Fibroblast of villous mesenchyme (primary cell): ENCODE measurements at regions not wholly inside any gene's neighbourhood (a gene's known extent, or its start where the extent isn't known, plus 50 kb on each side); places are given as distances from the start of the nearest gene placed in this dataset.

Experiments
- DNase-seq: peaks from one replicate; pipeline ENCODE4 v3.0.0-alpha.2; 2010; ENCODE audit warnings: low read depth
- H3K4me3 ChIP-seq: 2 replicates; pipeline ENCODE4 v1.5.1; 2011; ENCODE audit warnings: low read depth, mild to moderate bottlenecking, low read length
- TF ChIP-seq, protein P1 (sequence below): IDR thresholded peaks from 2 replicates; pipeline ENCODE4 v1.5.1; 2012; ENCODE audit warnings: low read depth, mild to moderate bottlenecking, low read length; ENCODE audit not compliant: insufficient read depth

DNA sequence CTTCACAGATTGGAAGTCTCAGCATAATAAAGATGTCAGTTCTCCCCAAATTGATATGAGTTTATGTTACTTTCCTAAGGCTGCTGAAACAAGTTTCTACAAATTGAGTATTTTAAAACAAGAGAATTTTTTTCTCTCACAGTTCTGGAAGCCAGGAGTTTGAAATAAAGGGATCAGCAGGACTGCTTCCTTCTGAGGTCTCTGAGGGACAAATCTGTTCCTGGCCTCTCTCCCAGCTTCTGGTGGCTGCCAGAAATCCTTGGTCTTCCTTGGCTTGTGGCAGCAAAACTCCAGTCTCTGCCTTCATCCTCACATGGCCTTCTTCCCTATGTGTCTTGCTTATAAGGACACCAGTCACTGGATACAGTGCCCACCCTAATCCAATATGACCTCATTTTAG lies 136.1 kb downstream of the TFAP2A start:
- TF ChIP-seq, protein P1, sequence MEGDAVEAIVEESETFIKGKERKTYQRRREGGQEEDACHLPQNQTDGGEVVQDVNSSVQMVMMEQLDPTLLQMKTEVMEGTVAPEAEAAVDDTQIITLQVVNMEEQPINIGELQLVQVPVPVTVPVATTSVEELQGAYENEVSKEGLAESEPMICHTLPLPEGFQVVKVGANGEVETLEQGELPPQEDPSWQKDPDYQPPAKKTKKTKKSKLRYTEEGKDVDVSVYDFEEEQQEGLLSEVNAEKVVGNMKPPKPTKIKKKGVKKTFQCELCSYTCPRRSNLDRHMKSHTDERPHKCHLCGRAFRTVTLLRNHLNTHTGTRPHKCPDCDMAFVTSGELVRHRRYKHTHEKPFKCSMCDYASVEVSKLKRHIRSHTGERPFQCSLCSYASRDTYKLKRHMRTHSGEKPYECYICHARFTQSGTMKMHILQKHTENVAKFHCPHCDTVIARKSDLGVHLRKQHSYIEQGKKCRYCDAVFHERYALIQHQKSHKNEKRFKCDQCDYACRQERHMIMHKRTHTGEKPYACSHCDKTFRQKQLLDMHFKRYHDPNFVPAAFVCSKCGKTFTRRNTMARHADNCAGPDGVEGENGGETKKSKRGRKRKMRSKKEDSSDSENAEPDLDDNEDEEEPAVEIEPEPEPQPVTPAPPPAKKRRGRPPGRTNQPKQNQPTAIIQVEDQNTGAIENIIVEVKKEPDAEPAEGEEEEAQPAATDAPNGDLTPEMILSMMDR, result no peak
- no peak overlapping the region for H3K4me3 ChIP-seq
- no peak for DNase-seq

DNA sequence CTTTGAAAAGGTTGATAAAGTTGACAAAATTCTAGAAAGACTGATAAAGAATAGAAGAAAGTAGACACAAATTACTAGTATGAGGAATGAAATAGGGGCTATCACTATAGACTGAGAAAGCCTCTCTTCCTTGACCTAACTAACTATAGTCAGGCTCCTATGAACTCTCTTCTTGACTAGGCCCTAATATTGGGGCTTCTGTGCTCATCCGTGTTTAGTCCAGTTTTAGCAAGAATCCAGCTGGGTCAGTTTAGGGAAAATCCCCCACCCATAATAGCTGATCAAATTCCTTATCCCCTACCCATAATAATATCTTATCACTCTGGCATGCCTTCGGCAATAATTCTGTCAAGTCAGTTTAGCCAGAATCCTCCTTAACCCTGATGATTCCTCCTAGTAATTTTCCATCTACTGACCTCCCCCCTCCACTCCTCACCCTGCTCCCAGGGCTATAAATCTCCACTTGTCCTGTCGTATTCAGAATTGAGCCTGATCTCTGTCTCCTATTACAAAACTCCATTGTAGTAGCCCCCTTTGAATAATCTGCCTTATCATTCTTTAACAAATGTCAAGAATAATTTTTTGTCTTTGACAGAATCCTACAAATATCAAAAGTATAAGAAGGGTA lies 138.1 kb downstream of the TFAP2A start:
- TF ChIP-seq, protein P1, result no peak
- H3K4me3 ChIP-seq, result no peak overlapping the region
- no peak for DNase-seq

- no peak for DNase-seq
- no peak overlapping the region for H3K4me3 ChIP-seq
Observed at GRCh38 chr6:10276106-10276505, 138.8 kb downstream of the TFAP2A start.

GRCh38 chr6:10272591-10272990 lies 142.3 kb downstream of the TFAP2A start:
- TF ChIP-seq, protein P1, result no peak
- DNase-seq, result no peak
- no peak overlapping the region for H3K4me3 ChIP-seq

More at GRCh38 chr6:10276106-10276505, 138.8 kb downstream of the TFAP2A start:
- TF ChIP-seq, protein P1, result no peak

- no peak overlapping the region for H3K4me3 ChIP-seq
- no peak for DNase-seq
- TF ChIP-seq, protein P1, result no peak
Observed at GRCh38 chr6:10271982-10272381, 142.9 kb downstream of the TFAP2A start.

- H3K4me3 ChIP-seq, result no peak overlapping the region
- TF ChIP-seq, protein P1, result no peak
- DNase-seq, result no peak
Observed at GRCh38 chr6:10269814-10270472, 144.9 kb downstream of the TFAP2A start.
